ENCODE measurements at regions not wholly inside any gene's neighbourhood (a gene's known extent, or its start where the extent isn't known, plus 50 kb on each side); places are given as distances from the start of the nearest gene placed in this dataset.
A peak's percentile ranks its signal among the peaks of the same experiment; 100 is the strongest.

GRCh38 chr2:9736021-9736420, 105.2 kb upstream of the YWHAQ start:
- Mint-ChIP-seq H3K27ac (peak overlapping the region in 1 of 6 donors; percentile 2), H3K4me3 (no peak overlapping the region), H3K4me1 (peaks cover 0 to 8% (median 2%) of the 10 kb centered on the region in 3 donors), H3K9me3 (peaks cover 8 to 31% (median 10%) of the 10 kb centered on the region in 7 donors), H3K36me3 (peaks cover 5 to 7% of the 10 kb centered on the region in 2 donors), H3K27me3 (peaks cover 0 to under 1% (median 0%) of the 10 kb centered on the region in 3 donors)
- DNase-seq (no peak), ATAC-seq (ENCODE audit: low read depth in 2 of 2) (no peak)

DNA sequence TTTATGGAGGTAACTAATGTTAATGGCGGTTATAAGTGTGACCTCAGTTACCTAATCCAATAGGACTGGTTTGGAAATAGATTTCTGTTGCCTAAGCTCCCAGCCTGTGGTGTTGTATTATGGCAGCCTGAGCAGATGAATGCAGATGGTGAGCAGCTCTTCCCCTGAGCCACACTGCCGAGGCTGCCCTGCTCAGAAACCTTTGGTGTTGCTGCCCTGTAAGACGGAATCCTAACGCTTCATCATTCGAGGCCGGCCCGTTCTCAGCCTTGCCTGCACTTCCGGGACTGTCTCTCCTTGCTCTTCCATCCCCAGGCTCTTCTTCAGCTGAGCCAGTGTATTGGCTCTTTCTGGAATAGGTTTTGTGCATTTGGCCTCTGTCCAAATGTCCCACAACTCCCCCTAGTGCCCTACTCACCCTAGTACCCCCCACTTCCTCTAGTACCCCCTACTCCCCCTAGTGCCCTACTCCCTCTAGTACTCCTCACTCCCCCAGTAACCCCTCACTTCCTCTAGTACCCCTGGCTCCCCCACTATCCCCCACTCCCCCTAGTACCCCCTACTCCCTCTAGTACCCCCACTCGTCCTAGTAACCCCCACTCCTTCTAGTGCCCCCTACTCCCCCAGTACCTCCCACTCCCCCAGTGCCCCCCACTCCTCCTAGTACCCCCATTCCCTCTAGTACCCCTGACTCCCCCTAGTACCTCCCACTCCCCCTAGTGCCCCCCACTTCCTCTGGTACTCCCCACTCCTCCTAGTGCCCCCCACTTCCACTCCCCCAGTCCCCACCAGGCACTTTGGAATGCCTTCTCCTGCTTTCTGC, 106.0 kb upstream of the TAF1B start:
- no peak overlapping the region for H3K4me3 Mint-ChIP-seq
- peak overlapping the region in 1 of 6 donors; percentile 18 for H3K27ac Mint-ChIP-seq
- no peak for DNase-seq
- peak in 1 of 2 donors; percentile 25 for ATAC-seq (ENCODE audit: low read depth in 2 of 2)
- H3K36me3 Mint-ChIP-seq = peaks cover 5 to 7% of the 10 kb centered on the region in 2 donors
- peaks cover 8 to 31% (median 12%) of the 10 kb centered on the region in 7 donors for H3K9me3 Mint-ChIP-seq
- H3K4me1 Mint-ChIP-seq = peaks cover 0 to 8% (median 2%) of the 10 kb centered on the region in 3 donors
- H3K27me3 Mint-ChIP-seq = peaks cover 0 to 8% (median 0%) of the 10 kb centered on the region in 3 donors

DNA sequence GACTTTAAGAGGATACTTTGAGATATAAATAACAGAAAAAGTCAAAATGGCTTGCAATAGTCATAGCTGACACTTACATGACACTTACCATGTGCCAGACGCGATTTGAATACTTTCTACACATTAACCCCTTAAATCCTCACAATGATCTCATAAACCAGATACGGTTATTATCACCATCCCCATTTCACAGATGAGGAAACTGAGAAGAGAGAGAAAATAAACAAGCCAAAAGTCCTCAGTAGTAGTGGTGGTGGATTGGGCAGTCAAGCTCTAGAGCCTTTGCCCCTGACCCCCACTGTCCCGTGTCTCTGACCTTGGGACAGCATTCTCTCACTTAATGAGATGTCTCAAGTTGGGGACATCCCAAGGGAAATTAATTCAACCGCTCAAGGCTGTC, 105.2 kb upstream of the TAF1B start:
- H3K9me3 Mint-ChIP-seq = peaks cover 8 to 27% (median 12%) of the 10 kb centered on the region in 7 donors
- no peak overlapping the region for H3K27ac Mint-ChIP-seq
- H3K36me3 Mint-ChIP-seq = peaks cover 5 to 7% of the 10 kb centered on the region in 2 donors
- ATAC-seq (ENCODE audit: low read depth in 2 of 2) (no peak), DNase-seq (no peak)
- peaks cover 0 to 8% (median 2%) of the 10 kb centered on the region in 3 donors for H3K4me1 Mint-ChIP-seq
- H3K4me3 Mint-ChIP-seq = peak overlapping the region in 3 of 8 donors; percentile 8 to 93 (median 93)
- peaks cover 0 to 8% (median 1%) of the 10 kb centered on the region in 3 donors for H3K27me3 Mint-ChIP-seq

DNA sequence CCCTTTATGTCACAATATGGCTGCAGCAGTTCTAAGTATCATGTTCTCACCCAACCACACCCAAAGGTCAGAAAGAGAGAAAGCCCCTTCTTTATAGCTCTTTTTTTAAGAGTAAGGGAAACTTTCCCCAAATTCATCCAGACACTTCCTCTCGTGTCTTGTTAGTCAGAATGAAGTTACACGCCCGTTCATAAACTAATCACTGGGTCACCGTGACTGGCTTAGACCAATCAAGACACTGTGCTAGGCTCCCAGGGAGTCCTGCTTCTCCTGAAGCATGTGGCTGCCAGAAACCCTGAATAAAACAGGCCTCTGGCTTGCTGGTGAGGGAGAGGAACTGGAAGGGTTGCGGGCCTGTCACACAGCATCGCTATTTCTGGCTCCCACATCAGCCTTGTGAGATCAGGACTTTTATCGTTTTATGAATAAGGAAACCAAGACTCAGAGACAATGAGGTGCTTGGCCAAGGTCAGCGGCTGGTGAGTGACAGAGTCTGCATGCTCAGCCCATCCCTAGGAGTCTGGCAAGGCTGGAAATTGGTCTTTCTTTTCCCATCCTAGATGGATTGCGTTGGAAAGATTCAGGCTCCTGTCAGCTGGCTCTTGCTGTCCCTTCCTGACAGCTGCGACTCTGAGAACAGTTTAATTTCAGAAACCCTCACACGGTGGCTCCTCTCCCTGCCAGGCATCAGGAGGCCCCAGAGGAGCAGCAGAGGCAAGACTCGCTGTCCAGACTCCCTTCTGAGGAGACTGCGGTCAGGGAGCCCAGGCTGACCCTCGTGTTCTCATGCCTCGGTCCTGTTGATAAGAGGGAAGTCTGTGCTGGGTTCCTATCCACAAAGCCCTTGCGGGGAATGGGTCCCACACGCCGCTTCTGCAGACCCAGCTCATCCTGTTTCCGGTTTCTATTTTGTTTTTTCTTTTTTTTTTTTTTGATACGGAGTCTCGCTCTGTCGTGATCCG, 104.5 kb upstream of the TAF1B start:
- Mint-ChIP-seq H3K4me3 (peak overlapping the region; percentile 64 to 93 (median 90)), H3K27me3 (peaks cover 4 to 8% (median 8%) of the 10 kb centered on the region in 3 donors), H3K27ac (peak overlapping the region in 3 of 6 donors; percentile 86 to 95 (median 95)), H3K9me3 (peaks cover 8 to 23% (median 12%) of the 10 kb centered on the region in 7 donors), H3K36me3 (peaks cover 5 to 7% of the 10 kb centered on the region in 2 donors), H3K4me1 (peaks cover 0 to 8% (median 2%) of the 10 kb centered on the region in 3 donors)
- DNase-seq = no peak
- ATAC-seq (ENCODE audit: low read depth in 2 of 2) = peak in 1 of 2 donors; percentile 18

DNA sequence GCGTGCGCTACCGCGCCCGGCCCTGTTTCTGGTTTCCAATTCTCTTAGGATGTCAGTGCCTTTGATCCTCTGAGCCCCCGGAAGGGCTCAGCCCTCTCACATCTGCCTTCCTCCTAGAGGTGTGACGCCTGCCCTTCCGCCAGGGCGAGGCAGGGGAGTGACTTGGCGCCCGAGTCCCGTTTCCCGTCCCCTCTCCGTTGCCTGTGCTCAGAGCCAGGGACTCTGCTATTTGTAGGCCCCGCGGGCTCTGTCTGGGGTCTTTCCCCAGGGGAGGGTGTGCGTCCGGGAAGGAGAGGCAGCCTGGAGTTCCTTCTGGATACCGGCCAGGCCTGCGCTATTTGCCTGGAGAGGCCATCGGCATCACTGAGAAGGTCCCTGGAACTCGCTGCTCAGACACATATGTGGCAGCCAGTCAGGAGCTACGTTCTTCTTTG, 103.7 kb upstream of the TAF1B start:
- Mint-ChIP-seq H3K27me3 (peaks cover 4 to 8% (median 8%) of the 10 kb centered on the region in 3 donors), H3K4me3 (peak overlapping the region; percentile 64 to 93 (median 90)), H3K27ac (peak overlapping the region in 3 of 6 donors; percentile 86 to 95 (median 95)), H3K4me1 (peaks cover 0 to 8% (median 2%) of the 10 kb centered on the region in 3 donors), H3K36me3 (peaks cover 5 to 7% of the 10 kb centered on the region in 2 donors), H3K9me3 (peaks cover 6 to 17% (median 8%) of the 10 kb centered on the region in 7 donors)
- DNase-seq = no peak
- ATAC-seq (ENCODE audit: low read depth in 2 of 2) = peak; percentile 43 to 60

GRCh38 chr2:9740382-9741073, 102.7 kb upstream of the TAF1B start:
- Mint-ChIP-seq H3K27ac (no peak overlapping the region), H3K27me3 (peaks cover 4 to 8% (median 8%) of the 10 kb centered on the region in 3 donors), H3K4me1 (peaks cover 0 to 8% (median 2%) of the 10 kb centered on the region in 3 donors), H3K9me3 (peaks cover 0 to 7% (median under 1%) of the 10 kb centered on the region in 7 donors), H3K36me3 (no peaks in the 10 kb centered on the region), H3K4me3 (peak overlapping the region in 5 of 8 donors; percentile 16 to 46 (median 28))
- no peak for DNase-seq
- ATAC-seq (ENCODE audit: low read depth in 2 of 2) = no peak

DNA sequence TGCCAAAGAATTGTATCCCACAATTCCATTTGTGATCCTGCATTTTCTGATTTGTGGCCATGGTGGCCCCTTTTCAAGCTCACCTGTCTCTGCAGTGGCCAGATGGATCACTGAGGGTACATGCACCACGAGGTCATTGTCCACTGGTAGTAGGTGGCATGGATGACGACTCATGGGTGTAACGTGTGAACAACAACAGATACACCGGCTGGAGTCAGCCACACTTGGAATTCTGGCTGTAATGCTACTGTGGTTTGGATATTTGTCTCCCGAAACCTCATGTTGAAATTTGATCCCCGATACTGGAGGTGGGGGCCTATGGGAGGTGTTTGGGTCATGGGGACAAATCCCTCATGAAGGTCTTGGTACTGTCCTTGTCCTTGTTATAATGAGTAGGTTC, 102.2 kb upstream of the TAF1B start:
- Mint-ChIP-seq H3K4me3 (peak overlapping the region in 3 of 8 donors; percentile 2 to 70 (median 18)), H3K4me1 (peaks cover 0 to 8% (median 2%) of the 10 kb centered on the region in 3 donors), H3K36me3 (no peaks in the 10 kb centered on the region), H3K27ac (no peak overlapping the region), H3K27me3 (peaks cover 4 to 8% (median 8%) of the 10 kb centered on the region in 3 donors), H3K9me3 (peaks cover 0 to 4% (median 0%) of the 10 kb centered on the region in 7 donors)
- DNase-seq (no peak), ATAC-seq (ENCODE audit: low read depth in 2 of 2) (no peak)

- Mint-ChIP-seq H3K27ac (no peak overlapping the region), H3K4me3 (no peak overlapping the region), H3K27me3 (peaks cover 4 to 8% (median 8%) of the 10 kb centered on the region in 3 donors), H3K4me1 (peaks cover 0 to 8% (median 2%) of the 10 kb centered on the region in 3 donors), H3K9me3 (peaks cover 0 to 3% (median 0%) of the 10 kb centered on the region in 7 donors), H3K36me3 (no peaks in the 10 kb centered on the region)
- ATAC-seq (ENCODE audit: low read depth in 2 of 2) (no peak), DNase-seq (no peak)
Measured at GRCh38 chr2:9742601-9743000, 100.7 kb upstream of the TAF1B start.

- Mint-ChIP-seq H3K9me3 (peaks cover 0 to 12% (median 0%) of the 10 kb centered on the region in 7 donors), H3K27me3 (peaks cover 4 to 13% (median 8%) of the 10 kb centered on the region in 3 donors), H3K4me3 (no peak overlapping the region), H3K4me1 (peaks cover 0 to 4% (median 0%) of the 10 kb centered on the region in 3 donors), H3K27ac (no peak overlapping the region), H3K36me3 (no peaks in the 10 kb centered on the region)
- no peak for ATAC-seq (ENCODE audit: low read depth in 2 of 2)
- DNase-seq = no peak
Measured at GRCh38 chr2:9744256-9745004, 98.8 kb upstream of the TAF1B start.

- peaks cover 0 to 12% (median 0%) of the 10 kb centered on the region in 7 donors for H3K9me3 Mint-ChIP-seq
- H3K4me1 Mint-ChIP-seq = no peaks in the 10 kb centered on the region
- H3K36me3 Mint-ChIP-seq = no peaks in the 10 kb centered on the region
- H3K27me3 Mint-ChIP-seq = peaks cover 4 to 16% (median 8%) of the 10 kb centered on the region in 3 donors
- H3K27ac Mint-ChIP-seq = no peak overlapping the region
- H3K4me3 Mint-ChIP-seq = no peak overlapping the region
- DNase-seq = no peak
- ATAC-seq (ENCODE audit: low read depth in 2 of 2) = no peak
Measured at GRCh38 chr2:9745153-9745899, 97.9 kb upstream of the TAF1B start.

GRCh38 chr2:9747396-9747795, 95.9 kb upstream of the TAF1B start:
- no peak overlapping the region for H3K27ac Mint-ChIP-seq
- H3K27me3 Mint-ChIP-seq = peaks cover 6 to 26% (median 9%) of the 10 kb centered on the region in 3 donors

More at GRCh38 chr2:9747396-9747795, 95.9 kb upstream of the TAF1B start:
- H3K4me1 Mint-ChIP-seq = no peaks in the 10 kb centered on the region
- no peak overlapping the region for H3K4me3 Mint-ChIP-seq
- ATAC-seq (ENCODE audit: low read depth in 2 of 2) (no peak), DNase-seq (no peak)
- no peaks in the 10 kb centered on the region for H3K36me3 Mint-ChIP-seq
- peaks cover 0 to 12% (median 0%) of the 10 kb centered on the region in 7 donors for H3K9me3 Mint-ChIP-seq

Measured in naive B cell (primary cell).